Stromal cell of bone marrow (primary cell): ENCODE measurements at regions not wholly inside any gene's neighbourhood (a gene's known extent, or its start where the extent isn't known, plus 50 kb on each side); places are given as distances from the start of the nearest gene placed in this dataset.
A peak's percentile ranks its signal among the peaks of the same experiment; 100 is the strongest.

ENCODE experiments used
- DNase-seq: peaks from one replicate; pipeline ENCODE4 v3.0.0-alpha.2; 2012; ENCODE audit warnings: low read depth

- DNase-seq, result peak; percentile 49
Observed at GRCh38 chr12:105706321-105706972, 376.0 kb downstream of the C12orf75 start.

GRCh38 chr12:105706973-105707334 is 376.5 kb downstream of the C12orf75 start:
- no peak for DNase-seq

GRCh38 chr12:105713606-105714305 is 383.3 kb downstream of the C12orf75 start:
- no peak for DNase-seq

GRCh38 chr12:105716621-105717020 is 386.1 kb downstream of the C12orf75 start:
- DNase-seq, result no peak

GRCh38 chr12:105721051-105721825 is 390.7 kb downstream of the C12orf75 start:
- DNase-seq, result no peak

GRCh38 chr12:105721891-105722290 is 391.4 kb downstream of the C12orf75 start:
- no peak for DNase-seq

- DNase-seq, result no peak
Observed at GRCh38 chr12:105723066-105723465, 392.6 kb downstream of the C12orf75 start.

GRCh38 chr12:105723494-105723893 is 393.0 kb downstream of the C12orf75 start:
- no peak for DNase-seq

- no peak for DNase-seq
Observed at GRCh38 chr12:105724641-105725040, 394.1 kb downstream of the C12orf75 start.

- DNase-seq, result no peak
Observed at GRCh38 chr12:105725054-105725453, 394.6 kb downstream of the C12orf75 start.

- no peak for DNase-seq
Observed at GRCh38 chr12:105729181-105729771, 398.8 kb downstream of the C12orf75 start.

- no peak for DNase-seq
Observed at GRCh38 chr12:105729926-105730325, 399.4 kb downstream of the C12orf75 start.

- DNase-seq, result no peak
Observed at GRCh38 chr12:105733579-105733978, 403.1 kb downstream of the C12orf75 start.

GRCh38 chr12:105736498-105736897 is 402.3 kb downstream of the NUAK1 start:
- DNase-seq, result no peak

GRCh38 chr12:105738051-105738450 is 400.7 kb downstream of the NUAK1 start:
- DNase-seq, result no peak

- DNase-seq, result no peak
Observed at GRCh38 chr12:105740369-105740768, 398.4 kb downstream of the NUAK1 start.

GRCh38 chr12:105740970-105741725 is 397.6 kb downstream of the NUAK1 start:
- no peak for DNase-seq

- peak; percentile 86 for DNase-seq
Observed at GRCh38 chr12:105741786-105742566, 396.8 kb downstream of the NUAK1 start.

GRCh38 chr12:105742567-105742874 is 396.2 kb downstream of the NUAK1 start:
- no peak for DNase-seq

- no peak for DNase-seq
Observed at GRCh38 chr12:105744371-105745058, 394.2 kb downstream of the NUAK1 start.

GRCh38 chr12:105745811-105746210 is 392.9 kb downstream of the NUAK1 start:
- DNase-seq, result no peak
